Body of pancreas (tissue), 4 donors: ENCODE measurements at regions not wholly inside any gene's neighbourhood (a gene's known extent, or its start where the extent isn't known, plus 50 kb on each side); places are given as distances from the start of the nearest gene placed in this dataset.

Source experiments
- CTCF ChIP-seq, 7 experiments: fragments of 450-650 bp in 4 of 7; fragments of 200-600 bp in 3 of 7; sonication (generic) in 3 of 7; IDR thresholded peaks; one replicate each; pipeline ENCODE4 v1.5.1; 2016 to 2019; ENCODE audit warnings: antibody characterized with exemption in 7 of 7
- POLR2A ChIP-seq, 3 donors: fragments of 450-650 bp; IDR thresholded peaks; one replicate each; pipeline ENCODE4 v1.6.1; 2016; ENCODE audit warnings: antibody characterized with exemption in 3 of 3, mild to moderate bottlenecking in 2 of 3

GRCh38 chr3:28935146-28935545 is 345.7 kb upstream of the RBMS3 start:
- no peak for TF ChIP-seq CTCF (IDR thresholded peaks at IDR 0.05)
- no peak for TF ChIP-seq POLR2A (IDR thresholded peaks at IDR 0.05)
